Esophagus muscularis mucosa (tissue), 4 donors: ENCODE measurements at regions not wholly inside any gene's neighbourhood (a gene's known extent, or its start where the extent isn't known, plus 50 kb on each side); places are given as distances from the start of the nearest gene placed in this dataset.

Experiments used
- DNase-seq: peaks from one replicate; pipeline ENCODE4 v3.0.0-alpha.2; 2017; ENCODE audit errors: extremely low spot score
- H3K27ac ChIP-seq, 4 donors: fragments of 200-600 bp; sonication (generic); replicated peaks in 1 of 4; 1 replicate in 3 of 4; 2 replicates in 1 of 4; pipeline ENCODE4 v1.5.1; 2016 to 2019; ENCODE audit warnings: mild to moderate bottlenecking in 1 of 4
- H3K27me3 ChIP-seq, 4 donors: fragments of 200-600 bp; sonication (generic); one replicate each; pipeline versions ENCODE4 v1.5.1 to v1.6.0; 2016 to 2019
- H3K36me3 ChIP-seq, 4 donors: fragments of 200-600 bp; sonication (generic); one replicate each; pipeline ENCODE4 v1.5.1; 2016 to 2019
- H3K4me1 ChIP-seq, 4 donors: fragments of 200-600 bp; sonication (generic); one replicate each; pipeline ENCODE4 v1.5.1; 2016 to 2019
- H3K4me3 ChIP-seq, 4 donors: fragments of 200-600 bp; sonication (generic); 1 replicate in 2 of 4; 2 replicates in 2 of 4; pipeline ENCODE4 v1.5.1; 2016 to 2019; ENCODE audit warnings: mild to moderate bottlenecking in 4 of 4, moderate library complexity in 1 of 4
- H3K9me3 ChIP-seq, 4 donors: fragments of 200-600 bp; sonication (generic); 1 replicate in 3 of 4; 2 replicates in 1 of 4; pipeline ENCODE4 v1.5.1; 2016 to 2019
- CTCF ChIP-seq, 3 experiments: fragments of 200-600 bp in 2 of 3; fragments of 450-650 bp in 1 of 3; sonication (generic) in 2 of 3; IDR thresholded peaks; one replicate each; pipeline ENCODE4 v1.5.1; 2017 to 2019; ENCODE audit warnings: antibody characterized with exemption in 3 of 3, mild to moderate bottlenecking in 2 of 3, moderate library complexity in 1 of 3
- EP300 ChIP-seq: sonication (generic); formaldehyde crosslinking; IDR thresholded peaks from one replicate; pipeline ENCODE4 v1.6.1; 2017; ENCODE audit warnings: antibody characterized with exemption
- POLR2A ChIP-seq: fragments of 450-650 bp; IDR thresholded peaks from one replicate; pipeline ENCODE4 v1.6.1; 2017; ENCODE audit warnings: antibody characterized with exemption, moderate library complexity, mild to moderate bottlenecking, low read depth
- POLR2AphosphoS5 ChIP-seq, 2 donors: sonication (generic); formaldehyde crosslinking; IDR thresholded peaks; one replicate each; pipeline ENCODE4 v1.6.1; 2017; ENCODE audit warnings: antibody characterized with exemption in 2 of 2
- WGBS: methylation state at CpG from one replicate; pipeline ENCODE4 v1.1.5; 2018; 5-methylcytosine and 5-hydroxymethylcytosine counted together
- intact Hi-C: fragments of 100-400 bp; cut with DNase I; formaldehyde crosslinking; loops from one replicate; pipeline ENCODE4 v1.15.1; 2023

GRCh38 chr2:136638193-136638592 lies 127.2 kb upstream of the THSD7B start:
- no peaks in the 10 kb centered on the region for H3K9me3 ChIP-seq
- H3K4me3 ChIP-seq = no peak overlapping the region
- H3K27me3 ChIP-seq = no peaks in the 10 kb centered on the region
- H3K27ac ChIP-seq = no peak overlapping the region
- intact Hi-C loops = no loop called here
- H3K4me1 ChIP-seq = no peaks in the 10 kb centered on the region
- no peak for DNase-seq
- H3K36me3 ChIP-seq = no peaks in the 10 kb centered on the region
- no peak for TF ChIP-seq POLR2A
- no peak for TF ChIP-seq POLR2AphosphoS5 (IDR thresholded peaks at IDR 0.05)
- no peak for TF ChIP-seq CTCF (IDR thresholded peaks at IDR 0.05)
- TF ChIP-seq EP300 = no peak

DNA sequence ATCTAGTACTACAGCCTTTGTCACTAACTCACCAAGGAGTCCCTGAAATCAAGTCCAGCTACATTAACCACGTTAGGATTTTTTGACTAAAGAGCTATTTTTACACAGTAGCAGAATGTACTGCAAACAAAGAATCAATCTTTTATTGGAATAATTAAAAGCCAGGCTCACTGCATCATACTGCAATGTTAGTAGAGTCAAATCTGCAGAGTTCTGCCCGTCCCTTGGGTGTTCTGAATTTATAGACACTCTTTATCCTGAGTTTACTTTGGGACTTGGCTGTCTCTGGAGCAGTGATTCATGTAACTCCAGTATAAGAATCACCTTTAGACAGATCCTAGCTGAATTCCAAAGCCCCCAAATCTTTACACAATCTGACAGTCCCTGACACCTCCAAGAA lies 127.9 kb upstream of the THSD7B start:
- Histone ChIP-seq H3K4me1 (no peaks in the 10 kb centered on the region), H3K27ac (no peak overlapping the region), H3K36me3 (no peaks in the 10 kb centered on the region), H3K27me3 (no peaks in the 10 kb centered on the region), H3K9me3 (no peaks in the 10 kb centered on the region), H3K4me3 (no peak overlapping the region)
- WGBS = 38% methylated on average over 2 of the region's 2 CpGs
- intact Hi-C loops = no loop called here
- no peak for TF ChIP-seq POLR2A
- no peak for TF ChIP-seq POLR2AphosphoS5 (IDR thresholded peaks at IDR 0.05)
- no peak for TF ChIP-seq EP300
- no peak for TF ChIP-seq CTCF (IDR thresholded peaks at IDR 0.05)
- DNase-seq = no peak

DNA sequence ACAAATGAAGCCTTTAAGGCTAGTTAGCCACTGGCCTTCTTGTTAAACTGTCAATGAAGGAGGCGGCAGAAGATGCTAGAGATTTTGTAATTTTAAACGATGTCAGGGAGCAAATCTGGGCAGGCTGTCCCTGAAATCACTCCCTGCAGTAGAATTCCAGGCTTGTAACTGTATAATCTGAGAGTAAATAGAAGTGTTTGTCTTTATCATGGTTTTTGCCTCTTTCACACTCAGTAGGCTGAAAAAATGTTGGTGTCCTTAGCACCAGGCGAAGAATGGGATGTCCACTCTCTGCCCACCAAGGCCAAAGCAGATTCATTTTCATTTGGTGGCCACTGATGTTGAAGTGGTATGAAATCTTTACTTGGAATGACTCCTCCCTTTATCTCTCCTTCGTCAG lies 136.9 kb upstream of the THSD7B start:
- Histone ChIP-seq H3K9me3 (no peaks in the 10 kb centered on the region), H3K27me3 (no peaks in the 10 kb centered on the region), H3K4me1 (no peaks in the 10 kb centered on the region), H3K4me3 (no peak overlapping the region), H3K36me3 (no peaks in the 10 kb centered on the region), H3K27ac (no peak overlapping the region)
- WGBS = 68% methylated on average over 4 of the region's 4 CpGs
- TF ChIP-seq EP300 = no peak
- TF ChIP-seq POLR2AphosphoS5 (IDR thresholded peaks at IDR 0.05) = no peak
- TF ChIP-seq CTCF (IDR thresholded peaks at IDR 0.05) = no peak
- no peak for TF ChIP-seq POLR2A
- DNase-seq = no peak
- intact Hi-C loops = no loop called here

DNA sequence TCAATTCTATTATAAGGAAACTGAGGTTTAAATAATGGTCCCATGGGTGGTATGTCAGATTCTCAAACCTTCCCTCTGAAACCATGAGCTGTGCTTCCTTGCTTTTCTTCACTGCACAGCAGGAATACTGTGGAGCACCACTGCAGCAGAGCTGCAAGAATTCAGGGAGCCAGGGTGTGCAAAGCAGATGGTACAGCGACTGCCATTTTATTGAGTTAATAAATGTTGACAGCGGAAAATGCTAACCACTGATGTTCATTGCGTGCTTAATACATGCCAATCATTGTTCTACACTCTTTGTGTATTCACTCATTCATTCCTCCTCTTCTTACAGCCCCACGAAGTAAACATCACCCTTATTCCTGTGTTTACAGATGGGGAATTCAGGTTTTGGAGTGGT lies 152.2 kb upstream of the THSD7B start:
- no peaks in the 10 kb centered on the region for H3K36me3 ChIP-seq
- H3K27me3 ChIP-seq = no peaks in the 10 kb centered on the region
- no peaks in the 10 kb centered on the region for H3K9me3 ChIP-seq
- no peak overlapping the region for H3K27ac ChIP-seq
- 86% methylated on average over 4 of the region's 4 CpGs for WGBS
- intact Hi-C loops = no loop called here
- no peak overlapping the region for H3K4me3 ChIP-seq
- peaks cover 0 to 3% (median 0%) of the 10 kb centered on the region in 4 donors for H3K4me1 ChIP-seq
- DNase-seq = no peak
- no peak for TF ChIP-seq EP300
- no peak for TF ChIP-seq POLR2A
- TF ChIP-seq CTCF (IDR thresholded peaks at IDR 0.05) = no peak
- no peak for TF ChIP-seq POLR2AphosphoS5 (IDR thresholded peaks at IDR 0.05)

GRCh38 chr2:136612079-136612478 lies 153.3 kb upstream of the THSD7B start:
- Histone ChIP-seq H3K36me3 (no peaks in the 10 kb centered on the region), H3K4me1 (peaks cover 0 to 3% (median 0%) of the 10 kb centered on the region in 4 donors), H3K27ac (no peak overlapping the region), H3K27me3 (no peaks in the 10 kb centered on the region), H3K4me3 (no peak overlapping the region), H3K9me3 (no peaks in the 10 kb centered on the region)
- TF ChIP-seq POLR2AphosphoS5 (IDR thresholded peaks at IDR 0.05) (no peak), CTCF (IDR thresholded peaks at IDR 0.05) (no peak), EP300 (no peak), POLR2A (no peak)
- WGBS = 93% methylated on average over 3 of the region's 3 CpGs
- no peak for DNase-seq
- intact Hi-C loops = no loop called here
